ENCODE measurements at regions not wholly inside any gene's neighbourhood (a gene's known extent, or its start where the extent isn't known, plus 50 kb on each side); places are given as distances from the start of the nearest gene placed in this dataset.

DNA sequence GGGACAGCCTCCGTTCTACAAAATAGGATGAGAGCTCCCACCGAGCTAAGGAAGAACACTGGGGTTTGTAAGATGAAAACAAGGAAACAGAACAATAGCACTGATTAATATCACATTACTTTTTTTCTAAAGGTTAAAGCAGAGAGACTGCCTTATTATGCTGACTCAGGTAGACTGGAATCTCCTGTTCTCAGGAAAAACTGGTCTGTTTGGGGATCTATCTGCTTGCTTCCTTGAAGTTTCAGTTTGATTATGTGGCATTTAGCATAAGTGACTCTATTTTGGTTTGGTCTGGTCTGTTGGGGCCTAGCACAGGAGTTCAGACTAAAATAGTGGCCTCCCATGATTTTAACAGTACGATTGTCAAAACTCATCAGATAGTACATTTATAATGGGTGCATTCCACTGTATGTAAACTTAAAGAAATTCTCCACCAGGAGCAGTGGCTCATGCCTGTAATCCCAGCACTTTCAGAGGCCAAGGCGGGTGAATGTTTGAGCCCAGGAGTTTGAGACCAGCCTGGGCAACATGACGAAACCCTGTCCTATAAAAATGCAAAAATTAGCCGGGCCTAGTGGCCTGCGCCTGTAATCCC, 64.1 kb upstream of the NDUFV2 start:
- peaks cover 6% of the 10 kb centered on the region for H3K4me1 Mint-ChIP-seq (ENCODE audit: low read depth)
- no peaks in the 10 kb centered on the region for H3K9me3 Mint-ChIP-seq (ENCODE audit: low read depth)
- no peak overlapping the region for H3K4me3 Mint-ChIP-seq (ENCODE audit: unreplicated experiment)
- H3K27ac Mint-ChIP-seq (ENCODE audit: unreplicated experiment), result peak overlapping the region; percentile 27
- TF ChIP-seq, protein P1, sequence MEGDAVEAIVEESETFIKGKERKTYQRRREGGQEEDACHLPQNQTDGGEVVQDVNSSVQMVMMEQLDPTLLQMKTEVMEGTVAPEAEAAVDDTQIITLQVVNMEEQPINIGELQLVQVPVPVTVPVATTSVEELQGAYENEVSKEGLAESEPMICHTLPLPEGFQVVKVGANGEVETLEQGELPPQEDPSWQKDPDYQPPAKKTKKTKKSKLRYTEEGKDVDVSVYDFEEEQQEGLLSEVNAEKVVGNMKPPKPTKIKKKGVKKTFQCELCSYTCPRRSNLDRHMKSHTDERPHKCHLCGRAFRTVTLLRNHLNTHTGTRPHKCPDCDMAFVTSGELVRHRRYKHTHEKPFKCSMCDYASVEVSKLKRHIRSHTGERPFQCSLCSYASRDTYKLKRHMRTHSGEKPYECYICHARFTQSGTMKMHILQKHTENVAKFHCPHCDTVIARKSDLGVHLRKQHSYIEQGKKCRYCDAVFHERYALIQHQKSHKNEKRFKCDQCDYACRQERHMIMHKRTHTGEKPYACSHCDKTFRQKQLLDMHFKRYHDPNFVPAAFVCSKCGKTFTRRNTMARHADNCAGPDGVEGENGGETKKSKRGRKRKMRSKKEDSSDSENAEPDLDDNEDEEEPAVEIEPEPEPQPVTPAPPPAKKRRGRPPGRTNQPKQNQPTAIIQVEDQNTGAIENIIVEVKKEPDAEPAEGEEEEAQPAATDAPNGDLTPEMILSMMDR (IDR thresholded peaks at IDR 0.05), result no peak
- no peaks in the 10 kb centered on the region for H3K36me3 Mint-ChIP-seq (ENCODE audit: low read depth)
- no peak for DNase-seq (ENCODE audit: low spot score)
- no peaks in the 10 kb centered on the region for H3K27me3 Mint-ChIP-seq (ENCODE audit: low read depth)

DNA sequence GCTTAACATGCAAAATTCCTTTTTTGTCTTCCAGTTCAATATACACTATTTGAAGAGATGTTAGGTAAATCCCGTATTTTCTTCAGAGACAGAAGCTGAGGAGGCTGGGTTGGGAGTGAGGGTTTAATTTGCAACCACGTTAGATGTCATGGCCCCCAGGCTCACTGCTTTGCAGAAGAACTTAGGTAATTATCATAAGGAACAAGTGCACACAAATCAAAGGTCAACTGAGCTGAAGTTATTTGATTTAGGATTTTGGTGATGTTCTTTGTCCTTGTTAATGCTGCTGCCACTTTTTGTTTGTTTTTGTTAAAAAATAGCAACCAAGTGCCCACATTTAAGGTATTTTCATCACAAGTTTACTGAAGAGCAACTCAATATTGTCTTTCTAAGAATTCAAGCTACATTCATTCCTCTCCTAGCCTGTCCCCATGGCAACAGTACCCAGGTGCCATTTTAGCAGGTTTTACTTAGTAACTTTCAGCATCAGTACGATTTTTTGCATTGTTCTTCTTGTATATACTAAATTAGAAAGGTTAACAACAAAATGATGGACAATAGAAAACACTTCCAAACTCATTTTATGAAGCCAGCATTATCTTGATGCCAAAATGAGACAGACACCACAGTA, 62.9 kb upstream of the NDUFV2 start:
- H3K9me3 Mint-ChIP-seq (ENCODE audit: low read depth), result no peaks in the 10 kb centered on the region
- H3K27me3 Mint-ChIP-seq (ENCODE audit: low read depth), result no peaks in the 10 kb centered on the region
- H3K27ac Mint-ChIP-seq (ENCODE audit: unreplicated experiment), result no peak overlapping the region
- H3K4me1 Mint-ChIP-seq (ENCODE audit: low read depth), result peaks cover 6% of the 10 kb centered on the region
- H3K4me3 Mint-ChIP-seq (ENCODE audit: unreplicated experiment), result no peak overlapping the region
- H3K36me3 Mint-ChIP-seq (ENCODE audit: low read depth), result no peaks in the 10 kb centered on the region
- TF ChIP-seq, protein P1 (IDR thresholded peaks at IDR 0.05), result no peak
- no peak for DNase-seq (ENCODE audit: low spot score)

DNA sequence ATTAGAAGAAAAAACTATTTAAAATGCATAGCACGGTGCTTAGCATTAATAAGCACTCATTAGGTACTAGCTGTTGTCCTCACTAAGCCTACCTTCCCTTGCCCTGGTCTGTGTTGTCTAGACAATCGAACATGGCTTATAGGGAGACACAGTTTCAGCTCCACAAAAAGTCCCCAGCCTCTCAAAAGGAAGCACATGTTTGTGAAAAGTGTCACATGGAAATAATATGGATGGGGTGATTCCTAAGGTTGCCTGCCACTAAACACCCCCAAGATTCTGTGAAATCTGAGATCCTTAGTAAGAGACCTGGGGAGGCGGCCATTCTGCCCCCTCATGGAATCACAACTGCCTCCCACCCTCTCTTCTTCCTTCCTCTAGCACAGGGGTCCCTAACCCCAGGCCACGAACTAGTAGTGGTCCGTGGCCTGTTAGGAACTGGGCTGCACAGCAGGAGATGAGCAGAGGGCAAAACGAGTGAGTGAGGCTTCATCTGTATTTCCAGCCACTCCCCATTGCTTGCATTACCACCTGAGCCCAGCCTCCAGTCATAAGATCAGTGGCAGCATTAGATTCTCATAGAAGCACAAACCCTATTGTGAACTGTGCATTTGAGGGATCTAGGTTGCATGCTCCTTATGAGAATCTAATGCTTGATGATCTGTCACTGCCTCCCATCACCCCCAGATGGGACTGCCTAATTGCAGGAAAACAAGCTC, 59.6 kb upstream of the NDUFV2 start:
- no peaks in the 10 kb centered on the region for H3K36me3 Mint-ChIP-seq (ENCODE audit: low read depth)
- no peak overlapping the region for H3K4me3 Mint-ChIP-seq (ENCODE audit: unreplicated experiment)
- TF ChIP-seq, protein P1 (IDR thresholded peaks at IDR 0.05), result no peak
- H3K27ac Mint-ChIP-seq (ENCODE audit: unreplicated experiment), result no peak overlapping the region
- DNase-seq (ENCODE audit: low spot score), result no peak
- no peaks in the 10 kb centered on the region for H3K27me3 Mint-ChIP-seq (ENCODE audit: low read depth)
- H3K9me3 Mint-ChIP-seq (ENCODE audit: low read depth), result no peaks in the 10 kb centered on the region
- peaks cover 6% of the 10 kb centered on the region for H3K4me1 Mint-ChIP-seq (ENCODE audit: low read depth)

DNA sequence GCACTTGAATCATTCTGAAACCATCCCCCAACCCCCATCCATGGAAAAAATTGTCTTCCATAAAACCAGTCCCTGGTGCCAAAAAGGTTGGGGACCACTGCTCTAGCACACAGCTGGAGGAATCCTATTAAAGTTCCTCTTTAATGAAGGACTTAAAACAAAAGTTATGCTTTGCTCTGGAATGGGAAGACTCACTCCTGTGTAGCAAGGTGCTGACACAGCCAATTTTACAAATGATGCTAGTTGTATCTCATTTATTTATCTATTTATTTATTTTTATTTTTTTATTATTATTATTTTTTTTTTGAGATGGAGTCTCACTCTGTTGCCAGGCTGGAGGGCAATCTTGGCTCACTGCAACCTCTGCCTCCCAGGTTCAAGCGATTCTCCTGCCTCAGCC, 58.9 kb upstream of the NDUFV2 start:
- no peaks in the 10 kb centered on the region for H3K36me3 Mint-ChIP-seq (ENCODE audit: low read depth)
- DNase-seq (ENCODE audit: low spot score), result no peak
- TF ChIP-seq, protein P1 (IDR thresholded peaks at IDR 0.05), result no peak
- no peaks in the 10 kb centered on the region for H3K9me3 Mint-ChIP-seq (ENCODE audit: low read depth)
- H3K27me3 Mint-ChIP-seq (ENCODE audit: low read depth), result no peaks in the 10 kb centered on the region
- H3K27ac Mint-ChIP-seq (ENCODE audit: unreplicated experiment), result no peak overlapping the region
- no peaks in the 10 kb centered on the region for H3K4me1 Mint-ChIP-seq (ENCODE audit: low read depth)
- no peak overlapping the region for H3K4me3 Mint-ChIP-seq (ENCODE audit: unreplicated experiment)

DNA sequence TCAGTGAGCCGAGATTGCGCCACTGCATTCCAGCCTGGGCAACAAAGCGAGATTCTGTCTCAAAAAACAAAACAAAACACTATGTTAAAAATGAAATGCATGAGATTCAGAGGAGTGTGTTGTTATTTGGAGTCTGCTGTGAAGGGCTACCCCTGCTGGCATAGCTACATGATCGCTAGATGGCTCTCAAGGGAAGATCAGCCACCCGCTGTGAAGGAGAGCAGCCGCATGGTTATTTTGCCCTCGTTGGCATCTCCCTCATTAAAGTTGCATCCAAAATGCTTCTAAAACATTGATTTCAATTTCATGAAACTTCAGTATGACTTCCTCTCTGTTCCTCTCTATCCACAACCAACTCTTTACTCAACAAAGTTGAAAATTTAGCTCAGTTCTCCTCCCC, 54.8 kb upstream of the NDUFV2 start:
- H3K27ac Mint-ChIP-seq (ENCODE audit: unreplicated experiment), result no peak overlapping the region
- no peak for DNase-seq (ENCODE audit: low spot score)
- H3K9me3 Mint-ChIP-seq (ENCODE audit: low read depth), result peaks cover 15% of the 10 kb centered on the region
- H3K36me3 Mint-ChIP-seq (ENCODE audit: low read depth), result peaks cover 3% of the 10 kb centered on the region
- TF ChIP-seq, protein P1 (IDR thresholded peaks at IDR 0.05), result no peak
- no peaks in the 10 kb centered on the region for H3K27me3 Mint-ChIP-seq (ENCODE audit: low read depth)
- H3K4me3 Mint-ChIP-seq (ENCODE audit: unreplicated experiment), result no peak overlapping the region
- no peaks in the 10 kb centered on the region for H3K4me1 Mint-ChIP-seq (ENCODE audit: low read depth)
